GM23338 (cell line): ENCODE measurements at regions not wholly inside any gene's neighbourhood (a gene's known extent, or its start where the extent isn't known, plus 50 kb on each side); places are given as distances from the start of the nearest gene placed in this dataset.

Experiments
- JUNB ChIP-seq: IDR thresholded peaks from one replicate; pipeline ENCODE4 v1.6.1; 2016; ENCODE audit warnings: antibody characterized with exemption; ENCODE audit not compliant: unreplicated experiment
- POLR2AphosphoS5 ChIP-seq: IDR thresholded peaks from 2 replicates; pipeline ENCODE4 v1.6.1; 2016; ENCODE audit warnings: antibody characterized with exemption, low read depth
- TF ChIP-seq, protein P1 (sequence below): IDR thresholded peaks from one replicate; pipeline ENCODE4 v1.6.1; 2018; ENCODE audit warnings: antibody characterized with exemption; ENCODE audit not compliant: unreplicated experiment
- TF ChIP-seq, protein P2 (sequence below), 2 experiments: fragments of 200-600 bp in 1 of 2; sonication (generic) in 1 of 2; conservative IDR thresholded peaks; 2 replicates each; pipeline versions ENCODE4 v1.5.1 to v1.6.1; 2016 to 2017; ENCODE audit warnings: antibody characterized with exemption in 2 of 2, low read depth in 2 of 2, mild to moderate bottlenecking in 2 of 2, moderate library complexity in 1 of 2

DNA sequence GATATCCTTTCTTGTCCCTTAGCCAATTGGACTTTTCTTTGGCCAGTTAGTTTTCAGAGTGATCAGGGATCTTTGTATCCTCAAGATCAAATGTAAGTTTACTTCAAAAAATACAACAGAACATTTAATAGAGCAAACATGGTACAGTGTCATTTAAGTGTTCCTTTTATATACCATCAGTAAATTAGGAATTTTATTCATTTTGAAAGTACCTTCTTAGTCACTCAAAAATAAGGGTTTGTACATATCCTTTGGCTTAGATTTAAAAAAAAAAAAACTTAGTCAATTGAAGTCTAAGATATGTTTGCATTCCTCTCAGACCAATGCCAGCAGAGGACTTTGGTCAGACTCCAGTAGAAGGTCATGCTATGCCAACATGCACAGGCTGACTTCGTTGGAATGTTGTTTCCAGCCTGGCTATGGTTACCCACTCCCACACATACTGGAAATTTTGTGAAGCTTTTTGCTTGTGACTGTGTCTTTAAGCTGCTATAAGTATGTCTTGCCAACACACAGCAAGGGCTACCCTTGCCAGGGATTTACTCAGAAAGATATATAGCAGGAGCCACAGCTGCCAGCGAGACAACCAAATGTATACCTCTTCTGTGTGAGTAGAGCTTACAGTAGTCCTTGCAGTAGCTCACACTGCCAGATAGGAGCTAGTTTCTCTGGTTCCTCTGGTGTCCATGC is 81.5 kb upstream of the LRIF1 start:
- TF ChIP-seq, protein P1, sequence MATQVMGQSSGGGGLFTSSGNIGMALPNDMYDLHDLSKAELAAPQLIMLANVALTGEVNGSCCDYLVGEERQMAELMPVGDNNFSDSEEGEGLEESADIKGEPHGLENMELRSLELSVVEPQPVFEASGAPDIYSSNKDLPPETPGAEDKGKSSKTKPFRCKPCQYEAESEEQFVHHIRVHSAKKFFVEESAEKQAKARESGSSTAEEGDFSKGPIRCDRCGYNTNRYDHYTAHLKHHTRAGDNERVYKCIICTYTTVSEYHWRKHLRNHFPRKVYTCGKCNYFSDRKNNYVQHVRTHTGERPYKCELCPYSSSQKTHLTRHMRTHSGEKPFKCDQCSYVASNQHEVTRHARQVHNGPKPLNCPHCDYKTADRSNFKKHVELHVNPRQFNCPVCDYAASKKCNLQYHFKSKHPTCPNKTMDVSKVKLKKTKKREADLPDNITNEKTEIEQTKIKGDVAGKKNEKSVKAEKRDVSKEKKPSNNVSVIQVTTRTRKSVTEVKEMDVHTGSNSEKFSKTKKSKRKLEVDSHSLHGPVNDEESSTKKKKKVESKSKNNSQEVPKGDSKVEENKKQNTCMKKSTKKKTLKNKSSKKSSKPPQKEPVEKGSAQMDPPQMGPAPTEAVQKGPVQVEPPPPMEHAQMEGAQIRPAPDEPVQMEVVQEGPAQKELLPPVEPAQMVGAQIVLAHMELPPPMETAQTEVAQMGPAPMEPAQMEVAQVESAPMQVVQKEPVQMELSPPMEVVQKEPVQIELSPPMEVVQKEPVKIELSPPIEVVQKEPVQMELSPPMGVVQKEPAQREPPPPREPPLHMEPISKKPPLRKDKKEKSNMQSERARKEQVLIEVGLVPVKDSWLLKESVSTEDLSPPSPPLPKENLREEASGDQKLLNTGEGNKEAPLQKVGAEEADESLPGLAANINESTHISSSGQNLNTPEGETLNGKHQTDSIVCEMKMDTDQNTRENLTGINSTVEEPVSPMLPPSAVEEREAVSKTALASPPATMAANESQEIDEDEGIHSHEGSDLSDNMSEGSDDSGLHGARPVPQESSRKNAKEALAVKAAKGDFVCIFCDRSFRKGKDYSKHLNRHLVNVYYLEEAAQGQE: no peak
- TF ChIP-seq, protein P2, sequence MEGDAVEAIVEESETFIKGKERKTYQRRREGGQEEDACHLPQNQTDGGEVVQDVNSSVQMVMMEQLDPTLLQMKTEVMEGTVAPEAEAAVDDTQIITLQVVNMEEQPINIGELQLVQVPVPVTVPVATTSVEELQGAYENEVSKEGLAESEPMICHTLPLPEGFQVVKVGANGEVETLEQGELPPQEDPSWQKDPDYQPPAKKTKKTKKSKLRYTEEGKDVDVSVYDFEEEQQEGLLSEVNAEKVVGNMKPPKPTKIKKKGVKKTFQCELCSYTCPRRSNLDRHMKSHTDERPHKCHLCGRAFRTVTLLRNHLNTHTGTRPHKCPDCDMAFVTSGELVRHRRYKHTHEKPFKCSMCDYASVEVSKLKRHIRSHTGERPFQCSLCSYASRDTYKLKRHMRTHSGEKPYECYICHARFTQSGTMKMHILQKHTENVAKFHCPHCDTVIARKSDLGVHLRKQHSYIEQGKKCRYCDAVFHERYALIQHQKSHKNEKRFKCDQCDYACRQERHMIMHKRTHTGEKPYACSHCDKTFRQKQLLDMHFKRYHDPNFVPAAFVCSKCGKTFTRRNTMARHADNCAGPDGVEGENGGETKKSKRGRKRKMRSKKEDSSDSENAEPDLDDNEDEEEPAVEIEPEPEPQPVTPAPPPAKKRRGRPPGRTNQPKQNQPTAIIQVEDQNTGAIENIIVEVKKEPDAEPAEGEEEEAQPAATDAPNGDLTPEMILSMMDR (conservative IDR thresholded peaks at IDR 0.05; ENCODE audit: low read depth in 2 of 2): no peak
- TF ChIP-seq POLR2AphosphoS5: no peak
- TF ChIP-seq JUNB: no peak
